Tibial nerve (tissue), 4 donors: ENCODE measurements at regions not wholly inside any gene's neighbourhood (a gene's known extent, or its start where the extent isn't known, plus 50 kb on each side); places are given as distances from the start of the nearest gene placed in this dataset.

Source experiments
- EP300 ChIP-seq, 2 donors: sonication (generic); formaldehyde crosslinking; IDR thresholded peaks; one replicate each; pipeline ENCODE4 v1.6.1; 2017; ENCODE audit warnings: antibody characterized with exemption in 2 of 2, mild to moderate bottlenecking in 1 of 2
- POLR2A ChIP-seq, 2 donors: fragments of 450-650 bp; IDR thresholded peaks; one replicate each; pipeline ENCODE4 v1.6.1; 2017; ENCODE audit warnings: antibody characterized with exemption in 2 of 2, mild to moderate bottlenecking in 2 of 2, moderate library complexity in 2 of 2
- TF ChIP-seq, protein P1 (sequence below), 5 experiments: fragments of 200-600 bp in 3 of 5; fragments of 450-650 bp in 2 of 5; sonication (generic) in 3 of 5; IDR thresholded peaks; one replicate each; pipeline ENCODE4 v1.5.1; 2016 to 2019; ENCODE audit warnings: antibody characterized with exemption in 5 of 5, mild to moderate bottlenecking in 3 of 5, moderate library complexity in 2 of 5

DNA sequence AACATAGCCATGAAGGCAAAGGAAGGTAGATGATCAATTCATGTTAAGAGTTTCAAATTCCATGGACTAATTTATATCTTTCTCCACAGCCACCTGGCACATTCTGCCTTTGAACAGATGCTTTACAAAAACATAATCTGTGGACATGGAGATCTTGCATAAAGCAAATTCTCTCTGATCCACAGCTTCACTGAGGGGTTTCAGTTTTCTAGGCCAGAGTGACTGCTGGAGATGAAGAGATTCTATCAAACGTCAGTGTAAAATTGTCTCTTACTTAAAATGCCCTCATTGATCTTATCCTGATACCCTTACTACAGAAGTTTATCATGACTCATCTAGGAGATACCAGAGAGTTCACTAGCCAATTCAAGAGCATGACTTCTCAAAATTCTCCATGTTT is 291.6 kb downstream of the DAD1 start:
- TF ChIP-seq, protein P1, sequence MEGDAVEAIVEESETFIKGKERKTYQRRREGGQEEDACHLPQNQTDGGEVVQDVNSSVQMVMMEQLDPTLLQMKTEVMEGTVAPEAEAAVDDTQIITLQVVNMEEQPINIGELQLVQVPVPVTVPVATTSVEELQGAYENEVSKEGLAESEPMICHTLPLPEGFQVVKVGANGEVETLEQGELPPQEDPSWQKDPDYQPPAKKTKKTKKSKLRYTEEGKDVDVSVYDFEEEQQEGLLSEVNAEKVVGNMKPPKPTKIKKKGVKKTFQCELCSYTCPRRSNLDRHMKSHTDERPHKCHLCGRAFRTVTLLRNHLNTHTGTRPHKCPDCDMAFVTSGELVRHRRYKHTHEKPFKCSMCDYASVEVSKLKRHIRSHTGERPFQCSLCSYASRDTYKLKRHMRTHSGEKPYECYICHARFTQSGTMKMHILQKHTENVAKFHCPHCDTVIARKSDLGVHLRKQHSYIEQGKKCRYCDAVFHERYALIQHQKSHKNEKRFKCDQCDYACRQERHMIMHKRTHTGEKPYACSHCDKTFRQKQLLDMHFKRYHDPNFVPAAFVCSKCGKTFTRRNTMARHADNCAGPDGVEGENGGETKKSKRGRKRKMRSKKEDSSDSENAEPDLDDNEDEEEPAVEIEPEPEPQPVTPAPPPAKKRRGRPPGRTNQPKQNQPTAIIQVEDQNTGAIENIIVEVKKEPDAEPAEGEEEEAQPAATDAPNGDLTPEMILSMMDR (IDR thresholded peaks at IDR 0.05): no peak
- no peak for TF ChIP-seq EP300 (IDR thresholded peaks at IDR 0.05)
- no peak for TF ChIP-seq POLR2A (IDR thresholded peaks at IDR 0.05)
